Heart right ventricle (tissue), 16 donors: ENCODE measurements at regions not wholly inside any gene's neighbourhood (a gene's known extent, or its start where the extent isn't known, plus 50 kb on each side); places are given as distances from the start of the nearest gene placed in this dataset.

Experiments used
- ATAC-seq, 8 donors: fragments of 200-7000 bp; cut with Tn5 transposase; one replicate each; pipeline ENCODE4 v1.9.1; 2020; ENCODE audit warnings: mild to moderate bottlenecking in 8 of 8, moderate library complexity in 8 of 8, moderate number of reproducible peaks in 1 of 8
- DNase-seq, 2 donors: peaks; one replicate each; pipeline ENCODE4 v3.0.0-alpha.2; 2020
- H3K27ac ChIP-seq, 10 donors: fragments of 200-600 bp; sonication (generic) in 2 of 10; one replicate each; pipeline versions ENCODE4 v1.5.0 to v1.8.0; 2020 to 2022; ENCODE audit warnings: mild to moderate bottlenecking in 3 of 10
- H3K27me3 ChIP-seq, 7 donors: fragments of 200-600 bp; one replicate each; pipeline ENCODE4 v1.8.0; 2021 to 2022; ENCODE audit warnings: mild to moderate bottlenecking in 2 of 7
- H3K36me3 ChIP-seq, 9 donors: fragments of 200-600 bp; sonication (generic) in 1 of 9; one replicate each; pipeline versions ENCODE4 v1.5.0 to v1.8.0; 2020 to 2022; ENCODE audit warnings: mild to moderate bottlenecking in 2 of 9
- H3K4me1 ChIP-seq, 9 donors: fragments of 200-600 bp; sonication (generic) in 1 of 9; one replicate each; pipeline versions ENCODE4 v1.5.0 to v1.8.0; 2020 to 2022; ENCODE audit warnings: mild to moderate bottlenecking in 4 of 9
- H3K4me3 ChIP-seq, 10 donors: fragments of 200-600 bp; sonication (generic) in 2 of 10; one replicate each; pipeline versions ENCODE4 v1.5.0 to v1.8.0; 2020 to 2022; ENCODE audit warnings: mild to moderate bottlenecking in 7 of 10, moderate library complexity in 2 of 10
- H3K9me3 ChIP-seq, 11 donors: fragments of 200-600 bp in 10 of 11; sonication (generic) in 2 of 11; one replicate each; pipeline versions ENCODE4 v1.5.0 to v1.8.0; 2013 to 2022; ENCODE audit warnings: mild to moderate bottlenecking in 2 of 11, control low read depth in 1 of 11, moderate library complexity in 1 of 11
- WGBS, 2 donors: extraction: QIAGEN DNeasy Blood & Tissue Kit; methylation state at CpG; one replicate each; pipeline ENCODE4 v1.1.7; 2013; ENCODE audit warnings: inconsistent platforms in 1 of 2; 5-methylcytosine and 5-hydroxymethylcytosine counted together
- intact Hi-C, 10 donors: fragments of 100-400 bp; cut with DNase I; formaldehyde crosslinking; loops; one replicate each; pipeline versions ENCODE4 v1.11.1 to v1.14.2; 2022
- TF ChIP-seq, protein P1 (sequence below), 9 donors: fragments of 200-600 bp; sonication (generic) in 2 of 9; IDR thresholded peaks; one replicate each; pipeline versions ENCODE4 v1.5.0 to v1.8.0; 2021 to 2022; ENCODE audit warnings: antibody characterized with exemption in 9 of 9, mild to moderate bottlenecking in 5 of 9, moderate library complexity in 1 of 9
- donor health status: Arrhythmogenic right ventricular cardiomyopathy.
- donor health status: ischemic (EF 13 %, LVEDD 7.1; RV severe dilation, severe dysfunction).
- donor health status: healthy with polysubstance abuse.
- donor health status: DM: no; HTN: yes; CAD: no.
- donor health status: DM: no; HTN: no; CAD: no.
- donor health status: ischemic (EF 25% LVEDD 6.9; RV normal size, moderate dysfunction).
- donor health status: ischemic (EF 25% LVEDD 5.7; RV mildly dilated, moderate dysfunction).
- donor health status: healthy.
- donor health status: DM: yes; HTN: yes; CAD: no.
- donor health status: Ischemic cardiomyopathy.
- donor health status: ischemic (EF 35%, LVEDD 5.7; RV mildly dilated, moderate dysfunction).
- donor health status: nonischemic (EF 11% LVEDD 7.7; RV severe dilation, severe dysfunction).
- donor health status: DM: yes; HTN: yes; CAD: no.
- donor health status: PGD.
- donor health status: ischemic (EF 29% LVEDD 5.4; RV normal size, mild dysfunction).
- donor health status: nonischemic (EF 23%, LVEDD 6.1; RV moderate dilation, normal function).

GRCh38 chr4:187414716-187415115 lies 580.9 kb upstream of the ZFP42 start:
- peak overlapping the region in 1 of 10 donors; percentile 15 for H3K27ac ChIP-seq
- intact Hi-C loops: no loop called here

DNA sequence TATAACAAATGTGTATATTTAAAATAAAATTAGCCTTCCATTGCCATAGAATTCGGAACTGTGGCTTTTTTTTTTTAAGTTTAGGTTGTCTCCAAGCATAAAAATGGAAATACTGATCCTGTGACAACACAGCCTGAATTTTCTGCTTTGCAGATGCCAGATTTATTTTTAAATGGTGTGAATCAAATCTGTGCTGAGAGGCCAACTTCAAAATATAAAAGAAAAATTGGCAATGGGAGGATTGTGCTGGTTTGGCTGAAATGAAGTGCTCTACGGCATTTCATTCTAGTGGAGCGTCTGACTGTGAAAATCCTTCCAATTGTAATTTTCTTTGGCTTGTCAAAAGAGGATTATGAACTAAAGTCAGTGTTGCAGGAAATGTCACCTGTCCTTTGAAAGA lies 580.3 kb upstream of the ZFP42 start:
- TF ChIP-seq, protein P1, sequence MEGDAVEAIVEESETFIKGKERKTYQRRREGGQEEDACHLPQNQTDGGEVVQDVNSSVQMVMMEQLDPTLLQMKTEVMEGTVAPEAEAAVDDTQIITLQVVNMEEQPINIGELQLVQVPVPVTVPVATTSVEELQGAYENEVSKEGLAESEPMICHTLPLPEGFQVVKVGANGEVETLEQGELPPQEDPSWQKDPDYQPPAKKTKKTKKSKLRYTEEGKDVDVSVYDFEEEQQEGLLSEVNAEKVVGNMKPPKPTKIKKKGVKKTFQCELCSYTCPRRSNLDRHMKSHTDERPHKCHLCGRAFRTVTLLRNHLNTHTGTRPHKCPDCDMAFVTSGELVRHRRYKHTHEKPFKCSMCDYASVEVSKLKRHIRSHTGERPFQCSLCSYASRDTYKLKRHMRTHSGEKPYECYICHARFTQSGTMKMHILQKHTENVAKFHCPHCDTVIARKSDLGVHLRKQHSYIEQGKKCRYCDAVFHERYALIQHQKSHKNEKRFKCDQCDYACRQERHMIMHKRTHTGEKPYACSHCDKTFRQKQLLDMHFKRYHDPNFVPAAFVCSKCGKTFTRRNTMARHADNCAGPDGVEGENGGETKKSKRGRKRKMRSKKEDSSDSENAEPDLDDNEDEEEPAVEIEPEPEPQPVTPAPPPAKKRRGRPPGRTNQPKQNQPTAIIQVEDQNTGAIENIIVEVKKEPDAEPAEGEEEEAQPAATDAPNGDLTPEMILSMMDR (IDR thresholded peaks at IDR 0.05): no peak
- Histone ChIP-seq H3K27ac (peak overlapping the region in 1 of 10 donors; percentile 15), H3K27me3 (no peaks in the 10 kb centered on the region), H3K4me3 (no peak overlapping the region), H3K4me1 (peaks cover 0 to 15% (median 0%) of the 10 kb centered on the region in 9 donors), H3K9me3 (peaks cover 0 to 19% (median 0%) of the 10 kb centered on the region in 11 donors), H3K36me3 (no peaks in the 10 kb centered on the region)
- 43 to 47% methylated on average over 3 of the region's 3 CpGs for WGBS, 2 donors
- intact Hi-C loops: no loop called here
- no peak for DNase-seq
- peak in 1 of 8 donors; percentile 46 for ATAC-seq

More at GRCh38 chr4:187414716-187415115, 580.9 kb upstream of the ZFP42 start:
- no peak for DNase-seq
- no peak overlapping the region for H3K4me3 ChIP-seq
- WGBS, 2 donors: 68 to 79% methylated on average over 2 of the region's 2 CpGs
- peaks cover 0 to 15% (median 0%) of the 10 kb centered on the region in 9 donors for H3K4me1 ChIP-seq
- no peaks in the 10 kb centered on the region for H3K27me3 ChIP-seq
- TF ChIP-seq, protein P1 (IDR thresholded peaks at IDR 0.05): no peak
- H3K36me3 ChIP-seq: no peaks in the 10 kb centered on the region
- peaks cover 0 to 19% (median 0%) of the 10 kb centered on the region in 11 donors for H3K9me3 ChIP-seq
- ATAC-seq: no peak

DNA sequence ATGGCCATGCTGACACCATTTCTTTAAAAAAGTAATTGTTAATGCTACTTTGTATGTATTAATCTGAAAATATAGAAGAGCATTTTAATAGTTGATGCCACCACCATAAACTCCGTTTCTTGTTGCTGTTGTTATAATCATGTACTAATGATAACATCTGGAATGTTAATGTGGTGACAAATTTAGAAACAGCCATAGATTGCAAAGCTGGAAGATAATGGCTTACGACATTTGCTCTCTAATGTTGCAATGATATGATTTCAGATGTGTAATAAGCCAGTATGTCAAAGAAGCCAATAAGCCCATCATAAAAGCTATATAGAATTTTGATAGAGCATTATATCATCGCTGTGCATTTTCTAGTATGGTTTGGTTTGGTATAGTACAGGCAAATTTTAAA lies 579.4 kb upstream of the ZFP42 start:
- intact Hi-C loops: no loop called here
- H3K9me3 ChIP-seq: peaks cover 0 to 22% (median 0%) of the 10 kb centered on the region in 11 donors
- no peaks in the 10 kb centered on the region for H3K36me3 ChIP-seq
- H3K27ac ChIP-seq: no peak overlapping the region
- TF ChIP-seq, protein P1 (IDR thresholded peaks at IDR 0.05): no peak
- ATAC-seq (no peak), DNase-seq (no peak)
- H3K4me3 ChIP-seq: no peak overlapping the region
- H3K4me1 ChIP-seq: peaks cover 0 to 15% (median 0%) of the 10 kb centered on the region in 9 donors
- no peaks in the 10 kb centered on the region for H3K27me3 ChIP-seq
- 44 to 57% methylated on average over 3 of the region's 3 CpGs for WGBS, 2 donors

GRCh38 chr4:187417721-187418120 lies 577.9 kb upstream of the ZFP42 start:
- no peaks in the 10 kb centered on the region for H3K27me3 ChIP-seq
- no peaks in the 10 kb centered on the region for H3K36me3 ChIP-seq
- H3K4me3 ChIP-seq: no peak overlapping the region
- H3K9me3 ChIP-seq: peaks cover 0 to 25% (median 0%) of the 10 kb centered on the region in 11 donors
- DNase-seq: no peak
- intact Hi-C loops: no loop called here
- WGBS, 2 donors: 87% methylated on average over 3 of the region's 3 CpGs
- peaks cover 0 to 15% (median 0%) of the 10 kb centered on the region in 9 donors for H3K4me1 ChIP-seq
- H3K27ac ChIP-seq: no peak overlapping the region
- no peak for ATAC-seq
- TF ChIP-seq, protein P1 (IDR thresholded peaks at IDR 0.05): no peak
